ENCODE measurements at regions not wholly inside any gene's neighbourhood (a gene's known extent, or its start where the extent isn't known, plus 50 kb on each side); places are given as distances from the start of the nearest gene placed in this dataset.

DNA sequence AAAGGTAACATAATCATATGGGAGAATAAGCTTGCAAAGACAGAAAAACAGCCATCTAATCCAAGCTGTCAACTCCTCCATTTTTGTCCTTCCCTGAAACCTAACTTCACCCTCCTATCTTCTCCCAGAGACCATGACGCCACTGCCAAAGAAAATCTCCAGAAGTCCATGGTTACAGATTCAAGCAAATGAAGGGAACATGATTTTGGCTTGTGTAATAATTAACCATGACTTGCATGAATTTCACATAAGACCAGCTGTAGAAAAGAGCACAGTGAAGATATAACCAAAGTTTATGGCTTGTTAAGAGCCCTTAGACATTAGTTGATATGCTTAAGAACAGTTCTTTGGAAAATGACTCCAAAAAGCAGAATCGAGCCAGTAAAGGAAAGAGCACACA, 342.1 kb upstream of the NRSN1 start:
- WGBS (ENCODE audit: missing lambda C conversion rate): 29% methylated on average over 2 of the region's 2 CpGs
- H3K27ac ChIP-seq: no peak overlapping the region
- FAIRE-seq: no peak
- H3K4me2 ChIP-seq: no peak overlapping the region
- H3K9me3 ChIP-seq: no peaks in the 10 kb centered on the region
- H3K4me3 ChIP-seq: no peak overlapping the region
- POLR2A ChIA-PET: no interaction called here
- H3K4me1 ChIP-seq: no peaks in the 10 kb centered on the region
- DNase-seq (ENCODE audit: low read depth in 1 of 2, low spot score in 1 of 2): no peak
- TF ChIP-seq NR3C1 (IDR thresholded peaks at IDR 0.05): no peak
- 0 out of 2 replicates have a peak, but pooled peaks have one; percentile 31 for TF ChIP-seq NFE2L2 (conservative IDR thresholded peaks at IDR 0.05; ENCODE audit: low read length)
- ATAC-seq: no peak
- CTCF ChIA-PET: no interaction called here

DNA sequence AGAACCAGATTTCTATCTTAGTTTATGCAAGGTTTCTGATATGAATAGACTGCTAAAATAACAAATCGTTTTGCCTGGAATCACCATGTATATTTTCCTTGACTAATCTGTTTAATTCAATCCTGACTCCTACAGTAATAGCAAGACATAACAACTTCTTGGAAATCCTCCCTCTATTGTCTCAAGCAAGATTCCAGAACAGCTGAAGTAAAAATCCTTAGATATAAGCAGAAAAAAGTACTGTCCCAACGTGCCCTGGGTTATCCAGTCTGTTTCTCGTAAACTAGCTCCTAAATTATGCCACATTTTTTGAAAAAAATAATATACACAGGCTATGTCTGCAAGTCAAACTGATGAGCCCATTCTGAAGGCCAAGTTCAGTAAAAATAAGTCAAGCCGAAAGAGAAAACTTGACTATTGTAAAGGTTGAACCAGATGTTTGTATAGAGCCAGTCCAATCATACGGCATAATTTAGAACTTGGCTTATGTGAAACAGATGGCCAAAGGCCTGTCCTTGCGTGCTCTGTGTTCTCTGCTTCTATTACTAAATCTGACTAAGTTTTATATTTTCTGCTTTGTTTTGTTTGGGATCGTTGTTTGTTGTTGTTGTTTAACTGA, 341.6 kb upstream of the NRSN1 start:
- TF ChIP-seq CHD2 (IDR thresholded peaks at IDR 0.05; ENCODE audit: low read length, partially characterized antibody) (no peak), SMC3 (IDR thresholded peaks at IDR 0.05) (no peak)
- TF ChIP-seq, protein P1, sequence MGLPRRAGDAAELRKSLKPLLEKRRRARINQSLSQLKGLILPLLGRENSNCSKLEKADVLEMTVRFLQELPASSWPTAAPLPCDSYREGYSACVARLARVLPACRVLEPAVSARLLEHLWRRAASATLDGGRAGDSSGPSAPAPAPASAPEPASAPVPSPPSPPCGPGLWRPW (IDR thresholded peaks at IDR 0.05): no peak
- WGBS (ENCODE audit: missing lambda C conversion rate): 12% methylated on average over 7 of the region's 7 CpGs
- no peaks in the 10 kb centered on the region for H3K4me1 ChIP-seq
- no peak for DNase-seq (ENCODE audit: low read depth in 1 of 2, low spot score in 1 of 2)
- no peak overlapping the region for H3K4me3 ChIP-seq
- no peak overlapping the region for H3K4me2 ChIP-seq
- H3K9me3 ChIP-seq: no peaks in the 10 kb centered on the region
- POLR2A ChIA-PET: no interaction called here
- CTCF ChIA-PET: no interaction called here
- H3K27ac ChIP-seq: no peak overlapping the region
- no peak for ATAC-seq
- no peak for FAIRE-seq

DNA sequence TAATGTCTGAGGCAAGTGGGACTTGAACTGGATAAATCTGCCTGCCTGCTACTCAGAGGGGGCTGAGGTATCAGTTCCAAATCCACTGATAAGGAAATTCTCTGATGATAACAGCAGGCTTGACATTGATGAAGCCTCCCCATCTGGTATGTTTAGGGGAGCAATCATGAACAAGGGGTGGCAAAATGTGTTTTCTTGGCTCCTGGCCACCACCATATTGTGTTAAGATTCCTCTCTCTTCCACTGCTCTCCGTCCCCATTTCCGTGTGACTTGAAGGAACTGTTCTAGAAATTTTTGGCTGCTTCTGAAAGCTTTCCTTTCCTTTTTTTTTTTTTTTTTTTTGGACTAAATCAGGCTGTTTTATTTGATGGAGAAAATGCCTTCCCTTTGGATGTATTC, 335.3 kb upstream of the NRSN1 start:
- Histone ChIP-seq H3K4me2 (no peak overlapping the region), H3K27ac (no peak overlapping the region), H3K9me3 (no peaks in the 10 kb centered on the region), H3K4me3 (no peak overlapping the region), H3K4me1 (no peaks in the 10 kb centered on the region)
- DNase-seq (ENCODE audit: low read depth in 1 of 2, low spot score in 1 of 2): no peak
- 15% methylated on average over 2 of the region's 2 CpGs for WGBS (ENCODE audit: missing lambda C conversion rate)
- TF ChIP-seq HDAC2 (IDR thresholded peaks at IDR 0.05) (no peak), NR3C1 (IDR thresholded peaks at IDR 0.05) (no peak), MYC (IDR thresholded peaks at IDR 0.05; ENCODE audit: borderline replicate concordance, low read length) (no peak), ZC3H11A (IDR thresholded peaks at IDR 0.05) (no peak)
- TF ChIP-seq, protein P2, sequence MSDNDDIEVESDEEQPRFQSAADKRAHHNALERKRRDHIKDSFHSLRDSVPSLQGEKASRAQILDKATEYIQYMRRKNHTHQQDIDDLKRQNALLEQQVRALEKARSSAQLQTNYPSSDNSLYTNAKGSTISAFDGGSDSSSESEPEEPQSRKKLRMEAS (IDR thresholded peaks at IDR 0.05): no peak
- TF ChIP-seq, protein P3, sequence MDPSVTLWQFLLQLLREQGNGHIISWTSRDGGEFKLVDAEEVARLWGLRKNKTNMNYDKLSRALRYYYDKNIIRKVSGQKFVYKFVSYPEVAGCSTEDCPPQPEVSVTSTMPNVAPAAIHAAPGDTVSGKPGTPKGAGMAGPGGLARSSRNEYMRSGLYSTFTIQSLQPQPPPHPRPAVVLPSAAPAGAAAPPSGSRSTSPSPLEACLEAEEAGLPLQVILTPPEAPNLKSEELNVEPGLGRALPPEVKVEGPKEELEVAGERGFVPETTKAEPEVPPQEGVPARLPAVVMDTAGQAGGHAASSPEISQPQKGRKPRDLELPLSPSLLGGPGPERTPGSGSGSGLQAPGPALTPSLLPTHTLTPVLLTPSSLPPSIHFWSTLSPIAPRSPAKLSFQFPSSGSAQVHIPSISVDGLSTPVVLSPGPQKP (IDR thresholded peaks at IDR 0.05; ENCODE audit: low read depth, low read length): no peak
- TF ChIP-seq, protein P4, sequence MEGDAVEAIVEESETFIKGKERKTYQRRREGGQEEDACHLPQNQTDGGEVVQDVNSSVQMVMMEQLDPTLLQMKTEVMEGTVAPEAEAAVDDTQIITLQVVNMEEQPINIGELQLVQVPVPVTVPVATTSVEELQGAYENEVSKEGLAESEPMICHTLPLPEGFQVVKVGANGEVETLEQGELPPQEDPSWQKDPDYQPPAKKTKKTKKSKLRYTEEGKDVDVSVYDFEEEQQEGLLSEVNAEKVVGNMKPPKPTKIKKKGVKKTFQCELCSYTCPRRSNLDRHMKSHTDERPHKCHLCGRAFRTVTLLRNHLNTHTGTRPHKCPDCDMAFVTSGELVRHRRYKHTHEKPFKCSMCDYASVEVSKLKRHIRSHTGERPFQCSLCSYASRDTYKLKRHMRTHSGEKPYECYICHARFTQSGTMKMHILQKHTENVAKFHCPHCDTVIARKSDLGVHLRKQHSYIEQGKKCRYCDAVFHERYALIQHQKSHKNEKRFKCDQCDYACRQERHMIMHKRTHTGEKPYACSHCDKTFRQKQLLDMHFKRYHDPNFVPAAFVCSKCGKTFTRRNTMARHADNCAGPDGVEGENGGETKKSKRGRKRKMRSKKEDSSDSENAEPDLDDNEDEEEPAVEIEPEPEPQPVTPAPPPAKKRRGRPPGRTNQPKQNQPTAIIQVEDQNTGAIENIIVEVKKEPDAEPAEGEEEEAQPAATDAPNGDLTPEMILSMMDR (IDR thresholded peaks at IDR 0.05): no peak
- no peak for ATAC-seq
- POLR2A ChIA-PET: no interaction called here
- CTCF ChIA-PET: no interaction called here
- no peak for FAIRE-seq

DNA sequence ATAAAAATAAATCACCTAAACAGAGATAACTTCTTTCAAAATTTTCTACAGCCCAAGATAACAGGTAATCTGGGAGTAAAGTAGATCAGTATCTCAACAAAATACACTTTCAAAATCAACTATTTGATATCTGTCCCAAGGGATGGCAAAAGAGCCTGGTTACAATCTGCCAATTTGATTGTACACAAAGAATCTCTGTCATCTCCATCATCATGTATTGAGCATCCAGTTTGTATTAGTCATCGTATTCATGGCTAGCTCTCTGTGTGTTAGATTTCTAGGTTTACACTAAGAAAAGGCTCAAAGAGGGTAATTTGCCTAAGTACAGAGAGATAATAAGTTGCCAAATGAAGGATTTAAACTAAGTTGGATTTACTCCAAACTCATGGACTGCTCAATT, 329.0 kb upstream of the NRSN1 start:
- ATAC-seq: no peak

More for the DNA sequence above, 329.0 kb upstream of the NRSN1 start:
- CTCF ChIA-PET: no interaction called here
- no peak for DNase-seq (ENCODE audit: low read depth in 1 of 2, low spot score in 1 of 2)
- WGBS (ENCODE audit: missing lambda C conversion rate): 42% methylated on average over 1 of the region's 1 CpG
- TF ChIP-seq, protein P1 (IDR thresholded peaks at IDR 0.05): no peak
- TF ChIP-seq POLR2A (IDR thresholded peaks at IDR 0.05; ENCODE audit: low read length) (no peak), EHMT2 (IDR thresholded peaks at IDR 0.05; ENCODE audit: low read depth) (no peak), ZSCAN20 (CRISPR knock-in tag; IDR thresholded peaks at IDR 0.05) (no peak), EHF (CRISPR knock-in tag; IDR thresholded peaks at IDR 0.05) (no peak), GATA3 (IDR thresholded peaks at IDR 0.05; ENCODE audit: borderline replicate concordance) (no peak), RARB (CRISPR knock-in tag; IDR thresholded peaks at IDR 0.05) (no peak), BHLHE40 (IDR thresholded peaks at IDR 0.05; ENCODE audit: low read depth, low read length) (no peak), MAZ (IDR thresholded peaks at IDR 0.05; ENCODE audit: borderline replicate concordance, low read depth, low read length) (no peak)
- TF ChIP-seq, protein P5, sequence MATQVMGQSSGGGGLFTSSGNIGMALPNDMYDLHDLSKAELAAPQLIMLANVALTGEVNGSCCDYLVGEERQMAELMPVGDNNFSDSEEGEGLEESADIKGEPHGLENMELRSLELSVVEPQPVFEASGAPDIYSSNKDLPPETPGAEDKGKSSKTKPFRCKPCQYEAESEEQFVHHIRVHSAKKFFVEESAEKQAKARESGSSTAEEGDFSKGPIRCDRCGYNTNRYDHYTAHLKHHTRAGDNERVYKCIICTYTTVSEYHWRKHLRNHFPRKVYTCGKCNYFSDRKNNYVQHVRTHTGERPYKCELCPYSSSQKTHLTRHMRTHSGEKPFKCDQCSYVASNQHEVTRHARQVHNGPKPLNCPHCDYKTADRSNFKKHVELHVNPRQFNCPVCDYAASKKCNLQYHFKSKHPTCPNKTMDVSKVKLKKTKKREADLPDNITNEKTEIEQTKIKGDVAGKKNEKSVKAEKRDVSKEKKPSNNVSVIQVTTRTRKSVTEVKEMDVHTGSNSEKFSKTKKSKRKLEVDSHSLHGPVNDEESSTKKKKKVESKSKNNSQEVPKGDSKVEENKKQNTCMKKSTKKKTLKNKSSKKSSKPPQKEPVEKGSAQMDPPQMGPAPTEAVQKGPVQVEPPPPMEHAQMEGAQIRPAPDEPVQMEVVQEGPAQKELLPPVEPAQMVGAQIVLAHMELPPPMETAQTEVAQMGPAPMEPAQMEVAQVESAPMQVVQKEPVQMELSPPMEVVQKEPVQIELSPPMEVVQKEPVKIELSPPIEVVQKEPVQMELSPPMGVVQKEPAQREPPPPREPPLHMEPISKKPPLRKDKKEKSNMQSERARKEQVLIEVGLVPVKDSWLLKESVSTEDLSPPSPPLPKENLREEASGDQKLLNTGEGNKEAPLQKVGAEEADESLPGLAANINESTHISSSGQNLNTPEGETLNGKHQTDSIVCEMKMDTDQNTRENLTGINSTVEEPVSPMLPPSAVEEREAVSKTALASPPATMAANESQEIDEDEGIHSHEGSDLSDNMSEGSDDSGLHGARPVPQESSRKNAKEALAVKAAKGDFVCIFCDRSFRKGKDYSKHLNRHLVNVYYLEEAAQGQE (IDR thresholded peaks at IDR 0.05): no peak
- TF ChIP-seq, protein P6, sequence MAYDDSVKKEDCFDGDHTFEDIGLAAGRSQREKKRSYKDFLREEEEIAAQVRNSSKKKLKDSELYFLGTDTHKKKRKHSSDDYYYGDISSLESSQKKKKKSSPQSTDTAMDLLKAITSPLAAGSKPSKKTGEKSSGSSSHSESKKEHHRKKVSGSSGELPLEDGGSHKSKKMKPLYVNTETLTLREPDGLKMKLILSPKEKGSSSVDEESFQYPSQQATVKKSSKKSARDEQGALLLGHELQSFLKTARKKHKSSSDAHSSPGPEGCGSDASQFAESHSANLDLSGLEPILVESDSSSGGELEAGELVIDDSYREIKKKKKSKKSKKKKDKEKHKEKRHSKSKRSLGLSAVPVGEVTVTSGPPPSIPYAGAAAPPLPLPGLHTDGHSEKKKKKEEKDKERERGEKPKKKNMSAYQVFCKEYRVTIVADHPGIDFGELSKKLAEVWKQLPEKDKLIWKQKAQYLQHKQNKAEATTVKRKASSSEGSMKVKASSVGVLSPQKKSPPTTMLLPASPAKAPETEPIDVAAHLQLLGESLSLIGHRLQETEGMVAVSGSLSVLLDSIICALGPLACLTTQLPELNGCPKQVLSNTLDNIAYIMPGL (CRISPR knock-in tag; IDR thresholded peaks at IDR 0.05; ENCODE audit: borderline replicate concordance): no peak
- Histone ChIP-seq H3K4me2 (no peak overlapping the region), H3K4me3 (no peak overlapping the region), H3K4me1 (no peaks in the 10 kb centered on the region), H3K27ac (no peak overlapping the region), H3K9me3 (no peaks in the 10 kb centered on the region)
- POLR2A ChIA-PET: no interaction called here
- FAIRE-seq: no peak

All from A549 (cell line).